ENCODE measurements at regions not wholly inside any gene's neighbourhood (a gene's known extent, or its start where the extent isn't known, plus 50 kb on each side); places are given as distances from the start of the nearest gene placed in this dataset.

DNA sequence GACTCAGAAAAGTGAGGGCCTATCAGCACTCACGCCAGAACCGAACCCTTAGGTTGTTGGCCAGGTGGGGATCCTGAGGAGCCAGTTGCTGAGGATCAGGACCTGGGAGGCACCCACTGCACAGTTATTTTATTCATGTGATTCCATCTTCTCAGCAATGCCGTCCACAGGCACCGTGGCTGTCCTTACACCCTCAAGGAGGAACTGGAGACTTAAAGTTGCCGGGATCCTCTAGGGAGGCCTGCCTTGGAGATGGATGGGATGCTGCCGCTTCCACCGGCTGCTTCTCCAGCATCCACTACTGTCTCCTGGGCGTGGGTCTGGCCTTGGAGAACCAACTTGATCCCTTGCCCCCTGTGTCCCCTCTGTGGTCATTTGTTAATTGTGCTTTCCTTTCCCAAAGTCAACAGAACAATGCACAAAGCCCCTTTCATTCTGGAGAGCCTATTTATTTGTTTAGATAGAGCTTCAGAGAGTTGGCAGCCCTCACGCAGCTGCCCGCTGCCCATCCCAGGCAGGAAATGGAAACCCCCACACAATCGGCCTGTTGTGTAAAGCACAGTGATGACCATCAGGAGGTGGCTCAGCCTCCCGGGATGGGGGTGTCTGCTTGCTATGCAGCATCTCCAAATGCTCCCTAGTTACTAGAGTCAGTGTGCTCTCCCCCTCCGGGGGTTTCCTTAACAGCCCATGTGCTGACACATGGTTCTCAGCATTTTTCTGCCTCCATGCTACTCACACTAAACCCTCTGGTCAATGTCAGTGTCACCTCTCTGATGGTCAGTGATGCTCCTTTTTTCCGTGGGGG, 52.9 kb upstream of the IGFBP3 start:
- DNase-seq, result no peak

DNA sequence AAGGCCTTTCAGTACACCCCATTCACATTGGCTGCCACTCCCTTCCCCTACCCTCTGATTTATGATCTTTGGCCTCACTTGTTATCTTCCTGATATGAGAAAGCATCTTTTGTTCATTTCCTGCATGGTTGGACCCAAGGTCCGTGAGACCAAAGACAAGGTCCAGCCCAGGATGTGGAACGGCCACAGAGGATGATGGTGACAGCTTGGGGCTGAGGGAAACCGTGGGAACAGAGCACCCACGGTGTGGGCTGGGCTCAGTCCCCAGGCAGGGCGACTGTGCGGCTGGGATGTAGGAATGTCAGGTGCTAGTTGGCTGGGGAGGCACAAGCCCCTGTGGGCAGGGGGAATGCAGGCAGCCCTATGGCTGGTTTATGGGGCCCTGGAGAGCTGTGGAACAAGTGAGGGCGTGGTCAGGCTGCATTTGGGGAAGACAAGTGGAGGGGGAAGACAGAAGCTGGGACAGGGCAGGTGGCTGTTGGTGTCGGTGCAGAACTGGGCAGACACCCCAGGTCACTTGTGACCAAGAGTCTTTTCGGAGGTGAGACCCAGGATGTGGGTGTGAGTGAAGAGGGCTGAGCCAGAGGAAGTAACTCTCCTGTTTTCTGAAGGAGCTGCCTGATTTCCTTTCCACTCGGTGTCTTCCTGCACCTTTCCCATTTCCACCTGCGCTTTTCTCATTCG, 51.7 kb upstream of the IGFBP3 start:
- DNase-seq, result no peak

DNA sequence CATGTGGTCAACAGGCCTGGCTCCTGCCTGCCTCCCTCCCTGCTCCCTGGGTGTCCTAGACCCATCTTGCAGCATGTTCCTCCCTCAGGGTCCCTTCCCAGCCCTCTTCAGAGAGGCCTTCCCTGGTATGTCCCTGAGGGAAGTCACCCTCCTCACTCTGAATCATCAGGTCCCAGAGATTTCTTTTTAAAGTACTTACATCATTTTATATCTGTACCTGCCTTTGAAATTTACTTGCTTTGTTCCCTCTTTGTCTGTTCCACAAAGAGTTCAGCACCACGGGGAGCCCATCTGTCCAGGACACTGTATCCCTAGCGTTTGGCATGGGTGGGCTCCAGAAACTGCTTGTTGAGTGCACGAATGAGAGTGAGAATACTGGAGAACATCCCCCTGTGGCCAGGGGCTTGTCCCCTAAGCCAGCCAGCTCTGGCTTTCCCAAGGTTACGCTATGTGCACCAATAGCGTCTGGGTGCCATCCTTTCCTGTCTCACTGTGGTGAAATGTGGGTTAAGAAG, 50.6 kb upstream of the IGFBP3 start:
- no peak for DNase-seq

DNA sequence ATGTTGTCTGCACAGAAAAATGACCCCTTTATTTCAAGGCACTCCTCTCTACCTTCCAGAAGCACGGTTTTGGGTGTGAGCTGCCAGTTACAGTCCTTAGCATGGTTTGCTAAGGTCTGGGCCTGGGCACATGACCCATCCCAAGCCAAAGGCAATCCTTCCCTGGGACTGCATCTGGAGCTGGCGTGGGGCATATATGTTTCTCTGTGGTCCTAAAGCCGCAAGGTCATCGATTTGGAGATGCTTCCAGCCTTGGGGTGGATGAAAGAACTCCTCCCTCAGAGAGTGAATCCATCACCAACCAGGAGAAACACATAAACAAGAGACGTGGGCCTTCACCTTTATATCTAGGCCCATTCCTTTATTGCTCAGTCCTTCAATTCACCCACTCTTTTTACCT, 50.1 kb upstream of the IGFBP3 start:
- DNase-seq, result no peak

Measured in CD4-positive, alpha-beta T cell treated with Interleukin-1 beta for 1 hour (primary cell).